GM12891 (cell line): ENCODE measurements at regions not wholly inside any gene's neighbourhood (a gene's known extent, or its start where the extent isn't known, plus 50 kb on each side); places are given as distances from the start of the nearest gene placed in this dataset.

Source experiments
- POLR2A ChIP-seq: IDR thresholded peaks from 2 replicates; pipeline ENCODE4 v1.6.1; 2011; ENCODE audit warnings: low read depth, low read length, control low read depth
- POLR2AphosphoS5 ChIP-seq: IDR thresholded peaks from 2 replicates; pipeline ENCODE4 v1.6.1; 2011; ENCODE audit warnings: low read depth, low read length, control low read depth
- POU2F2 ChIP-seq: IDR thresholded peaks from 2 replicates; pipeline ENCODE4 v1.6.1; 2011; ENCODE audit warnings: low read depth, mild to moderate bottlenecking, control low read depth, low read length, moderate library complexity
- SPI1 ChIP-seq: IDR thresholded peaks from 2 replicates; pipeline ENCODE4 v1.6.1; 2011; ENCODE audit warnings: low read depth, low read length, control low read depth
- TAF1 ChIP-seq: IDR thresholded peaks from 2 replicates; pipeline ENCODE4 v1.6.1; 2011; ENCODE audit warnings: low read depth, low read length, control low read depth

- no peak for TF ChIP-seq POLR2A
- TF ChIP-seq POLR2AphosphoS5: no peak
- TF ChIP-seq TAF1: no peak
- no peak for TF ChIP-seq POU2F2
- TF ChIP-seq SPI1: no peak
These were observed 132.9 kb upstream of the SLC6A11 start for GRCh38 chr3:10683106-10683505.
